ENCODE measurements at regions not wholly inside any gene's neighbourhood (a gene's known extent, or its start where the extent isn't known, plus 50 kb on each side); places are given as distances from the start of the nearest gene placed in this dataset.

DNA sequence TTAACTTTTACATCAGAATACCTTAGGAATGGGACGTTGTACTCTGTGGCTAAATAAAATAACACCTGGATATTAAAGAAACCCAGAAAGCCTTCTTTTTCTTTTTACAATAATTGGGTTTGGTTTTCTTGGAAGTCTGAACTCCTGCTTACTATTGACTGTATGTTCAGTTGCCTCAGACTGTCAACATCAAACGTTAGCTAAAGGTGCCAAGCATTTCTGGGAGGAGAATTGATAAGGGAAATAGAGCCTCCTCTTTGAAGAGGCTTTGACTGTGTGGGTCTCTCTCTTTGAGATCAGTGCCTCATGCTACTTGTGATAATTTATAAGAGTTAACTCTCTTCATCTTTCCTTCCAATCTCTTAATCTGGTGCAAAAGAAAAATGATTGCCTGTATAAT is 224.7 kb upstream of the BMPER start:
- no peak overlapping the region for H3K27ac ChIP-seq (ENCODE audit: low read length)
- H3K36me3 ChIP-seq (ENCODE audit: control insufficient read depth, insufficient read depth, low read length): no peaks in the 10 kb centered on the region
- no TSS peak for BruUV-seq (replicated peaks)
- TF ChIP-seq, protein P1, sequence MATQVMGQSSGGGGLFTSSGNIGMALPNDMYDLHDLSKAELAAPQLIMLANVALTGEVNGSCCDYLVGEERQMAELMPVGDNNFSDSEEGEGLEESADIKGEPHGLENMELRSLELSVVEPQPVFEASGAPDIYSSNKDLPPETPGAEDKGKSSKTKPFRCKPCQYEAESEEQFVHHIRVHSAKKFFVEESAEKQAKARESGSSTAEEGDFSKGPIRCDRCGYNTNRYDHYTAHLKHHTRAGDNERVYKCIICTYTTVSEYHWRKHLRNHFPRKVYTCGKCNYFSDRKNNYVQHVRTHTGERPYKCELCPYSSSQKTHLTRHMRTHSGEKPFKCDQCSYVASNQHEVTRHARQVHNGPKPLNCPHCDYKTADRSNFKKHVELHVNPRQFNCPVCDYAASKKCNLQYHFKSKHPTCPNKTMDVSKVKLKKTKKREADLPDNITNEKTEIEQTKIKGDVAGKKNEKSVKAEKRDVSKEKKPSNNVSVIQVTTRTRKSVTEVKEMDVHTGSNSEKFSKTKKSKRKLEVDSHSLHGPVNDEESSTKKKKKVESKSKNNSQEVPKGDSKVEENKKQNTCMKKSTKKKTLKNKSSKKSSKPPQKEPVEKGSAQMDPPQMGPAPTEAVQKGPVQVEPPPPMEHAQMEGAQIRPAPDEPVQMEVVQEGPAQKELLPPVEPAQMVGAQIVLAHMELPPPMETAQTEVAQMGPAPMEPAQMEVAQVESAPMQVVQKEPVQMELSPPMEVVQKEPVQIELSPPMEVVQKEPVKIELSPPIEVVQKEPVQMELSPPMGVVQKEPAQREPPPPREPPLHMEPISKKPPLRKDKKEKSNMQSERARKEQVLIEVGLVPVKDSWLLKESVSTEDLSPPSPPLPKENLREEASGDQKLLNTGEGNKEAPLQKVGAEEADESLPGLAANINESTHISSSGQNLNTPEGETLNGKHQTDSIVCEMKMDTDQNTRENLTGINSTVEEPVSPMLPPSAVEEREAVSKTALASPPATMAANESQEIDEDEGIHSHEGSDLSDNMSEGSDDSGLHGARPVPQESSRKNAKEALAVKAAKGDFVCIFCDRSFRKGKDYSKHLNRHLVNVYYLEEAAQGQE (IDR thresholded peaks at IDR 0.05; ENCODE audit: insufficient read depth in 1 of 2, low read depth in 2 of 2, low read length in 1 of 2): no peak
- TF ChIP-seq POLR2AphosphoS5 (IDR thresholded peaks at IDR 0.05; ENCODE audit: low read depth, low read length) (no peak), TCF7L2 (IDR thresholded peaks at IDR 0.05; ENCODE audit: low read depth, low read length) (no peak), SIN3A (IDR thresholded peaks at IDR 0.05; ENCODE audit: borderline replicate concordance, insufficient read depth, low read depth, low read length) (no peak)
- TF ChIP-seq, protein P2, sequence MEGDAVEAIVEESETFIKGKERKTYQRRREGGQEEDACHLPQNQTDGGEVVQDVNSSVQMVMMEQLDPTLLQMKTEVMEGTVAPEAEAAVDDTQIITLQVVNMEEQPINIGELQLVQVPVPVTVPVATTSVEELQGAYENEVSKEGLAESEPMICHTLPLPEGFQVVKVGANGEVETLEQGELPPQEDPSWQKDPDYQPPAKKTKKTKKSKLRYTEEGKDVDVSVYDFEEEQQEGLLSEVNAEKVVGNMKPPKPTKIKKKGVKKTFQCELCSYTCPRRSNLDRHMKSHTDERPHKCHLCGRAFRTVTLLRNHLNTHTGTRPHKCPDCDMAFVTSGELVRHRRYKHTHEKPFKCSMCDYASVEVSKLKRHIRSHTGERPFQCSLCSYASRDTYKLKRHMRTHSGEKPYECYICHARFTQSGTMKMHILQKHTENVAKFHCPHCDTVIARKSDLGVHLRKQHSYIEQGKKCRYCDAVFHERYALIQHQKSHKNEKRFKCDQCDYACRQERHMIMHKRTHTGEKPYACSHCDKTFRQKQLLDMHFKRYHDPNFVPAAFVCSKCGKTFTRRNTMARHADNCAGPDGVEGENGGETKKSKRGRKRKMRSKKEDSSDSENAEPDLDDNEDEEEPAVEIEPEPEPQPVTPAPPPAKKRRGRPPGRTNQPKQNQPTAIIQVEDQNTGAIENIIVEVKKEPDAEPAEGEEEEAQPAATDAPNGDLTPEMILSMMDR (IDR thresholded peaks at IDR 0.05): no peak
- ChIA-PET POLR2A (no interaction called here), CTCF (no interaction called here)
- no peaks in the 10 kb centered on the region for H3K27me3 ChIP-seq (ENCODE audit: control insufficient read depth, insufficient read depth, low read length)
- no peaks in the 10 kb centered on the region for H3K4me1 ChIP-seq (ENCODE audit: control insufficient read depth, insufficient read depth, low read length)
- H3K4me3 ChIP-seq (ENCODE audit: low read depth in 2 of 2, low read length in 2 of 2): no peak overlapping the region
- in situ Hi-C loops (cut with HindIII; ENCODE audit: low pct_unique_long_range_greater_than_20kb, low sequenced_read_pairs) (no loop called here), intact Hi-C loops (cut with micrococcal nuclease; ENCODE audit: unreplicated experiment) (no loop called here)
- ATAC-seq (no peak), DNase-seq (ENCODE audit: low read depth, low spot score) (no peak)
- no peaks in the 10 kb centered on the region for H3K9me3 ChIP-seq (ENCODE audit: control insufficient read depth, insufficient read depth, low read depth, low read length)

DNA sequence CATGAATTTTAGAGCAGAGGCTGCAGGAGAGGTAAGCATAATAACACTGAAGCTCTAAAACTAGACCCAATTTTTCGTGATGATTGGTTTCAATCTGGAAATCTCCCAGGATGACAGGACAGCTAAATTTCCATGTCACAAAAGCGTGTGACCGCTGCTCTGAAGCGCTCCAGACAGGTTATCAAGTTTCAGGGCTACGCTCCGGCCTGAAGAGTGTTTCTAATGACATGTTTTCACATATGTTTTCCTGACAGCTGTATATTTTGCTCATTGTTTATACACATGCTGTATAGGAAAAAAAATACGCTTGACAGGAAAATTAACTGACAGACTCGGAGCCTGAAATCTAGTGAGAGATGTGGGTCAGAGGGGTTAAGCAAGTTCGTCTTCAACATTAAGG is 219.8 kb upstream of the BMPER start:
- H3K9me3 ChIP-seq (ENCODE audit: control insufficient read depth, insufficient read depth, low read depth, low read length): no peaks in the 10 kb centered on the region
- intact Hi-C loops (cut with micrococcal nuclease; ENCODE audit: unreplicated experiment): no loop called here
- in situ Hi-C loops (cut with HindIII; ENCODE audit: low pct_unique_long_range_greater_than_20kb, low sequenced_read_pairs): no loop called here
- CTCF ChIA-PET: no interaction called here
- H3K4me3 ChIP-seq (ENCODE audit: low read depth in 2 of 2, low read length in 2 of 2): no peak overlapping the region
- BruUV-seq (replicated peaks): no TSS peak
- no peaks in the 10 kb centered on the region for H3K36me3 ChIP-seq (ENCODE audit: control insufficient read depth, insufficient read depth, low read length)
- no peak for DNase-seq (ENCODE audit: low read depth, low spot score)
- ATAC-seq: no peak
- no peak overlapping the region for H3K27ac ChIP-seq (ENCODE audit: low read length)
- no peaks in the 10 kb centered on the region for H3K4me1 ChIP-seq (ENCODE audit: control insufficient read depth, insufficient read depth, low read length)
- POLR2A ChIA-PET: no interaction called here
- no peaks in the 10 kb centered on the region for H3K27me3 ChIP-seq (ENCODE audit: control insufficient read depth, insufficient read depth, low read length)
- no peak for TF ChIP-seq SIN3A (IDR thresholded peaks at IDR 0.05; ENCODE audit: borderline replicate concordance, insufficient read depth, low read depth, low read length)
- TF ChIP-seq POLR2AphosphoS5 (IDR thresholded peaks at IDR 0.05; ENCODE audit: low read depth, low read length): no peak
- TF ChIP-seq, protein P1 (IDR thresholded peaks at IDR 0.05; ENCODE audit: insufficient read depth in 1 of 2, low read depth in 2 of 2, low read length in 1 of 2): no peak
- TF ChIP-seq, protein P2 (IDR thresholded peaks at IDR 0.05): no peak
- no peak for TF ChIP-seq TCF7L2 (IDR thresholded peaks at IDR 0.05; ENCODE audit: low read depth, low read length)
